ENCODE measurements at regions not wholly inside any gene's neighbourhood (a gene's known extent, or its start where the extent isn't known, plus 50 kb on each side); places are given as distances from the start of the nearest gene placed in this dataset.

DNA sequence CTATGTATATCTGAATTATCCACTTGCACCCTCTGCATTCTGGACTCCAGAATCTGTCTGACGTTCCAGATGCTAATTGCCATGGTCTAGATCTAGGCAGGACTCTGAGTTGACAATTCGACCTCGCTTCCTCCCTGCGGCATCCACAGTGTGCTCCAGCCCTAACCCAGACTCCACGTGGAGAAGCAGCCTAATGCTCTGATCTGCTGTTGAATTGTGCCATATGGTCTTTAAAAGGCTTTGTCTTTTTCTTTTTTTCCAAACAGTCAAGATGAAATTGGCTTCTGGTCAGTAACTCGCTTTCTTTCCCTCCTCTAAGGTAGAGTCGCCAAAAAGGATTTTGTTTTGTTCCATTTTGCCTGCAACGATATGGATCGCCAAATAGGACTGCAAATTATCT lies 752.6 kb upstream of the ID2 start:
- Histone ChIP-seq H3K4me2 (no peak overlapping the region), H3K27ac (no peak overlapping the region), H3K4me1 (peaks cover 0 to 5% (median 0%) of the 10 kb centered on the region in 10 experiments; a peak in 2 of 20 replicates), H3K36me3 (no peaks in the 10 kb centered on the region), H3K9ac (no peak overlapping the region), H3K27me3 (no peaks in the 10 kb centered on the region), H3K4me3 (no peak overlapping the region), H4K20me1 (no peaks in the 10 kb centered on the region), H3K9me3 (replicated peaks in 1 of 11) (peaks cover 0 to 26% (median 0%) of the 10 kb centered on the region in 11 experiments; a peak in 5 of 22 replicates)
- no peak for TF ChIP-seq Cebpa-rat (IDR thresholded peaks at IDR 0.05)

- Histone ChIP-seq H3K4me3 (no peak overlapping the region), H3K9me3 (replicated peaks in 1 of 11) (peaks cover 0 to 26% (median 0%) of the 10 kb centered on the region in 11 experiments; a peak in 5 of 22 replicates), H3K36me3 (no peaks in the 10 kb centered on the region), H3K4me1 (peaks cover 0 to 5% (median 0%) of the 10 kb centered on the region in 10 experiments; a peak in 2 of 20 replicates), H4K20me1 (no peaks in the 10 kb centered on the region), H3K4me2 (no peak overlapping the region), H3K27ac (no peak overlapping the region), H3K27me3 (no peaks in the 10 kb centered on the region), H3K9ac (no peak overlapping the region)
- no peak for TF ChIP-seq Cebpa-rat (IDR thresholded peaks at IDR 0.05)
Observed at GRCh38 chr2:7930800-7931635, 750.8 kb upstream of the ID2 start.

GRCh38 chr2:7931808-7932207 lies 750.0 kb upstream of the ID2 start:
- Histone ChIP-seq H3K4me1 (peaks cover 0 to 5% (median 0%) of the 10 kb centered on the region in 10 experiments; a peak in 2 of 20 replicates), H3K4me3 (no peak overlapping the region), H3K4me2 (no peak overlapping the region), H3K9me3 (replicated peaks in 1 of 11) (peaks cover 0 to 26% (median 0%) of the 10 kb centered on the region in 11 experiments; a peak in 5 of 22 replicates), H3K27me3 (no peaks in the 10 kb centered on the region), H4K20me1 (no peaks in the 10 kb centered on the region), H3K9ac (no peak overlapping the region), H3K36me3 (no peaks in the 10 kb centered on the region), H3K27ac (0 out of 22 replicates have a peak overlapping the region, but pooled peaks of 1 of the 11 experiments have one; percentile 17)
- no peak for TF ChIP-seq Cebpa-rat (IDR thresholded peaks at IDR 0.05)

- H3K4me2 ChIP-seq, result no peak overlapping the region
- H3K4me3 ChIP-seq, result no peak overlapping the region
- no peaks in the 10 kb centered on the region for H3K36me3 ChIP-seq
- H4K20me1 ChIP-seq, result no peaks in the 10 kb centered on the region
- TF ChIP-seq Cebpa-rat (IDR thresholded peaks at IDR 0.05), result no peak
- no peak overlapping the region for H3K27ac ChIP-seq
- H3K9me3 ChIP-seq (replicated peaks in 1 of 11), result peaks cover 0 to 26% (median 0%) of the 10 kb centered on the region in 11 experiments; a peak in 5 of 22 replicates
- H3K9ac ChIP-seq, result no peak overlapping the region
- H3K27me3 ChIP-seq, result no peaks in the 10 kb centered on the region
- peaks cover 0 to 5% (median 0%) of the 10 kb centered on the region in 10 experiments; a peak in 2 of 20 replicates for H3K4me1 ChIP-seq
Observed at GRCh38 chr2:7933672-7934071, 748.2 kb upstream of the ID2 start.

DNA sequence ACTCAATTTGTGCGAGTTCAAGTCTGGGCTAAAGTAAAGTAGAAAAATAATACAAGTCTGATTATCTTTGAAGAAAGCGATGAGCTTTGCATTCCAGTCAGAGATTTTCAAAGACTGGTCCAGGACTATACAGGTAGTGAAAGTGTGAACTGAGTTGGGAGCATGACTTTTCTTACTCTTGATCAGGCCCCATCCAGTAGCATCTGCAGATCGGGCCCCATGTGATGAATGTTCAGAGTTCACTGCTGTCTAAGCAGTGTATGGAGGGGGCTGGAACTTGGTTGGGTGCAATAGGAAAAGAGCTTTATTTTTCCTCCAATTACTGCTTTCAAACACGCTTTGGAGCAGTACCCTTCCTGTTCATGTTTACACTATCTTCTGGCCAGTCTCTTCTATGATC lies 747.4 kb upstream of the ID2 start:
- no peaks in the 10 kb centered on the region for H4K20me1 ChIP-seq
- H3K27me3 ChIP-seq, result no peaks in the 10 kb centered on the region
- H3K36me3 ChIP-seq, result no peaks in the 10 kb centered on the region
- TF ChIP-seq Cebpa-rat (IDR thresholded peaks at IDR 0.05), result no peak
- no peak overlapping the region for H3K27ac ChIP-seq
- no peak overlapping the region for H3K4me3 ChIP-seq
- H3K9ac ChIP-seq, result no peak overlapping the region
- peaks cover 0 to 26% (median 0%) of the 10 kb centered on the region in 11 experiments; a peak in 5 of 22 replicates for H3K9me3 ChIP-seq (replicated peaks in 1 of 11)
- H3K4me2 ChIP-seq, result no peak overlapping the region
- peaks cover 0 to 5% (median 0%) of the 10 kb centered on the region in 10 experiments; a peak in 2 of 20 replicates for H3K4me1 ChIP-seq

DNA sequence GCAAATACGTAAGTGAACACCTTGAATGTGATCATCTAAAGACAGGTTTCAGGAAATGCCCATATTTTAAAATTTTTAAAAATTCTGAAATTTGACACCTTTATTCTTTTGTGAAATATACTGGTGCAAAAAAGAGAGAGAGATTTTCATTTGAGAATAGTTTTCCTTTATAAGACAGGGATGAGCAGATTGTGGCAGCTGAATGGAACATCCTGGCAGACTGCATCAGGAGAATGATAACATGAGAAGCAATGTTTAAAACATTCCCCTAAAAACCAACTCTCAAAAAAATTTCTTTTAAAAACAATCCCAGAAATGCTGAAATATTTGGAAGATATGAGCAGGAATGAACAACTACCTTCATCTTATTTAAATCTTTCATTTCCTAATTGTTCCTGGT lies 744.8 kb upstream of the ID2 start:
- TF ChIP-seq Cebpa-rat (IDR thresholded peaks at IDR 0.05), result no peak
- peaks cover 0 to 6% (median 0%) of the 10 kb centered on the region in 11 experiments; a peak in 4 of 22 replicates for H3K9me3 ChIP-seq (replicated peaks in 1 of 11)
- no peaks in the 10 kb centered on the region for H3K27me3 ChIP-seq
- H3K27ac ChIP-seq, result no peak overlapping the region
- peaks cover 0 to 10% (median 7%) of the 10 kb centered on the region in 10 experiments; a peak in 13 of 20 replicates for H3K4me1 ChIP-seq
- no peaks in the 10 kb centered on the region for H3K36me3 ChIP-seq
- no peak overlapping the region for H3K4me2 ChIP-seq
- no peak overlapping the region for H3K9ac ChIP-seq
- H4K20me1 ChIP-seq, result no peaks in the 10 kb centered on the region
- no peak overlapping the region for H3K4me3 ChIP-seq

GRCh38 chr2:7940723-7941122 lies 741.1 kb upstream of the ID2 start:
- TF ChIP-seq Cebpa-rat (IDR thresholded peaks at IDR 0.05), result no peak
- Histone ChIP-seq H3K9ac (no peak overlapping the region), H3K4me1 (peaks cover 0 to 10% (median 7%) of the 10 kb centered on the region in 10 experiments; a peak in 13 of 20 replicates)

DNA sequence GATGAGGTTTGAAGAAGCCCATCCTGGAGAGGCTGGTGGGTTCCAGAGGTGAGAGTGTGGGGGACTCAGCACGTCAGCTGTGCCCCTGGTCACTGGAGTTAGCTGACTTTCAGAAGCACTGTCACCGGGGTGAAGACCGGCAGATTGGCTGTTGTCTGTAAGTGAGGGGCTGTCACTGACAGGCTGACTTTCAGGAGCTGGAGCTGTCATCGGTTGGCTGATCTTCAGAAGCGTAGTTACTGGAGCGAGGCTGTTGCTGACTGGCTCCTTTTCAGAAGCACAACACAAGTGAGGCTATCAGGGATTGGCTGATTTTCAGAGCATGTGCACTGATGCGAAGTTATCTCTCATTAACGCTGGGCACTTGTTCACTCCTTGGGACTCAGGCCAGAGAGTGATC lies 738.4 kb upstream of the ID2 start:
- Histone ChIP-seq H3K36me3 (no peaks in the 10 kb centered on the region), H3K4me2 (no peak overlapping the region), H4K20me1 (no peaks in the 10 kb centered on the region), H3K27me3 (no peaks in the 10 kb centered on the region), H3K4me1 (peaks cover 0 to 10% (median 7%) of the 10 kb centered on the region in 10 experiments; a peak in 13 of 20 replicates), H3K4me3 (no peak overlapping the region), H3K9me3 (replicated peaks in 1 of 11) (peaks cover 0 to 12% (median 0%) of the 10 kb centered on the region in 11 experiments; a peak in 4 of 22 replicates), H3K27ac (no peak overlapping the region), H3K9ac (no peak overlapping the region)
- TF ChIP-seq Cebpa-rat (IDR thresholded peaks at IDR 0.05), result no peak

More at GRCh38 chr2:7940723-7941122, 741.1 kb upstream of the ID2 start:
- no peaks in the 10 kb centered on the region for H4K20me1 ChIP-seq
- H3K36me3 ChIP-seq, result no peaks in the 10 kb centered on the region
- peaks cover 0 to 6% (median 0%) of the 10 kb centered on the region in 11 experiments; a peak in 3 of 22 replicates for H3K9me3 ChIP-seq (replicated peaks in 1 of 11)
- no peak overlapping the region for H3K4me2 ChIP-seq
- no peak overlapping the region for H3K4me3 ChIP-seq
- H3K27ac ChIP-seq, result no peak overlapping the region
- H3K27me3 ChIP-seq, result no peaks in the 10 kb centered on the region

DNA sequence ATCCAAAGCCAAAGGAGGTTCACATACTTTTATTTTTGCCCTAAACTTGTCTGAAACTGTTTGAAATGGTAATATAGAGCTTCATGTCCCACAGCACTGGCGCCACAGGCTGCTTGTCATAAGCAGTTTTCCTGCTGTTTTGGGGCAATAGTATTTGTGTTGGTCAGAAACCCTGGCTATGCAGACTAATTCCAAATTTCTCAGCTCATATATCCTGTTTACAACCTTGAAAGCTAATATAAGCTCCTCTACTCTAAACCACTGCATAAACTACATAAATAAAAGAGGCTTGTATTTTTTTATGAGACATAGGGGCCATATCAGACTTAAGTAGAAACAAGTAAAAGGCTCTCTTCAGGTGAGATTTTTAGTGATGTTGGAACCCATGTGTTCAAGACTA lies 736.8 kb upstream of the ID2 start:
- Histone ChIP-seq H3K9me3 (replicated peaks in 1 of 11) (peaks cover 0 to 12% (median 0%) of the 10 kb centered on the region in 11 experiments; a peak in 4 of 22 replicates), H3K36me3 (no peaks in the 10 kb centered on the region), H4K20me1 (no peaks in the 10 kb centered on the region), H3K4me2 (no peak overlapping the region), H3K27ac (no peak overlapping the region), H3K27me3 (no peaks in the 10 kb centered on the region), H3K9ac (no peak overlapping the region), H3K4me3 (no peak overlapping the region), H3K4me1 (peaks cover 0 to 10% (median 7%) of the 10 kb centered on the region in 10 experiments; a peak in 13 of 20 replicates)
- TF ChIP-seq Cebpa-rat (IDR thresholded peaks at IDR 0.05), result no peak

All from BLaER1 treated with 17β-estradiol and CSF1 and Interleukin-3, amounts not matched to agents 10 nM and 100 nM (cell line).